Myocyte (in vitro differentiated cells): ENCODE measurements at regions not wholly inside any gene's neighbourhood (a gene's known extent, or its start where the extent isn't known, plus 50 kb on each side); places are given as distances from the start of the nearest gene placed in this dataset.

Source experiments
- DNase-seq: peaks from one replicate; pipeline ENCODE4 v3.0.0-alpha.2; 2012; ENCODE audit warnings: low read depth

DNA sequence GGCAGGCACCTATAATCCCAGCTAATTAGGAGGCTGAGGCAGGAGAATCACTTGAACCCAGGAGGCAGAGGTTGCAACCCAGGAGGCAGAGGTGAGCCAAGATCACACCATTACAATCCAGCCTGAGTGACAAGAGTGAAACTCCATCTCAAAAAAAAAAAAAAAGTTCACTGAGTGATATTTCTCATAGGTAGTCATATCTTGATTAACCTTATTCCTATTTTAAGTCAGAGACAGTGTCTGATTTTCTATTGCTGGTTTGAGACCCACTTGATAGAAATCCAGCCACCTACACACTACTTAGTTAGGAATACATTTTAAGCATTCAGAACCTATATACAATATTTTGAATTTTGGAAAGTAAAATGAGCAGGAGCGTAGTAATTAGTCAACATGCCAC, 357.4 kb upstream of the ADGRL2 start:
- DNase-seq: no peak

DNA sequence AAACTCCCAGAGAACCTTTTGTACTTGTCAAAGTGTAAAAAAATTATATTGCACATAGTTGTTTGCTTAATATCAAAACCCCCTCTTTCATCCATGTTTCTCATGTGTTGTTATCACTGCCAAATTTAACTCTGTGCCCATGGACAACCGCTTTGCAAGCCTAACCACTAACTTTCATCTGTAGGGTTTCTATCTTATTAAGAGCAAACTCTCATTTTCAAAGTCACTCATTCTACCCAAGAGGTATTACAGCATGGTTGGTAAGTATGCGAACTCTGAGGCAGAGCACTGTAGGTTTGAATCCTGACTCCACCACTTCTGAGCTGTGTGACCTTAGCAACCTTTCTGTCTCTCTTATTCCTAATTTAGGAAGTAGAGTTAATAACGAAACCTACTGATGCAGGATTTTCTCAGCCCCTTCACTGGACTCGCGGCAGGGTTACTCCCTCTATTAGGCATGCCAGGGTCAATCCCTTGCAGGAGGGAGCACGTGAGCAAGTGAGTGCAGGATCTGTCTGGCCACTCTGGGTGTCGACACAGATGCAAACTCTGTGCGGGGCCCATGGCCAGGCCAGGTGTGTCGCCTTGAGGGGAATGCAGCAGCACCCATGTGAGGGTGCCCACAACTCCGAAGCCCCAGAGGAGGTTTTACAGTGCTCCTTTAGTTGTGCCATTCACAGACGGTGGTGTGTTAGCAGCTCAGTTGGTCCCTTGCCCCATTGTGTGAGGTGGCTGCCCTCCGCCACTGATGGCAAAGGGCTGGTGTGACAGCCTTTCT, 361.5 kb upstream of the ADGRL2 start:
- DNase-seq: no peak

DNA sequence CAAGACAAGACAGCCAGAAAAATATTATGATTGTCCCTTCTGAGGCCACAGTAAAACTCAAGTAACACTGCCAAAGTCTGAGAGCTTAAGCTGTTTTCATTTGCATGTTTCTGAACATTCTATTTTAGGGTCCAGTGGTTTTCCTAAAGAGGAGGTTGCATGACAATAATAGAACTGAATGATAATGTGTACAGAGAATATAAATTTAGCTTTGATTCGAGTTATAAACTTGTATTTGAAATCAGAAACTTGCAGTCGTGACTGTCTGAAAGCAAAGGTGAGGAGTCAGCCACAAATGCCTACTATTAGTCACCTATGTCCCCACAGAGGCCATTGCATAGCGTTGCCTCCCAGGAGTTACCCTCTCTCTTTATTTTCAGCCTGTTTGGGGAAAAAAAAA, 363.1 kb upstream of the ADGRL2 start:
- no peak for DNase-seq

DNA sequence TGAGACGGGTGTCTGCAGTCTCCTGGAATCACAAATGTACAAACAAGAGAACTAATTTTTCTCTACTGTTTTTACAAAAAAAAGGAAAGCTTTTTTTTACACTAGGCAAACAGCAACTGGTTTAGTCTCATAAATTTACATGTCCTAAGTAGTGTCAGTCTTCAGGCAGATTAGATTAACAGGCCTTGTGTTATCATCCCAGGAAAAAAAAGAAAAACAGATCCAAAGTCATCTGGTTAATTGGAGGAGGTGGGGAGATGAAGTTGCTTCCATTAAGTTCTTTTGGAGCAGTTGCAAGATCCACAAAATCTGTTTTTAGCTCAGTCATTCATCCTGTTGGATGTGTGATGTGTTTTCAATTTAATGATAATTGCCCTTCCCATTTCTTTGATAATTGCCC, 363.5 kb upstream of the ADGRL2 start:
- DNase-seq: no peak

DNA sequence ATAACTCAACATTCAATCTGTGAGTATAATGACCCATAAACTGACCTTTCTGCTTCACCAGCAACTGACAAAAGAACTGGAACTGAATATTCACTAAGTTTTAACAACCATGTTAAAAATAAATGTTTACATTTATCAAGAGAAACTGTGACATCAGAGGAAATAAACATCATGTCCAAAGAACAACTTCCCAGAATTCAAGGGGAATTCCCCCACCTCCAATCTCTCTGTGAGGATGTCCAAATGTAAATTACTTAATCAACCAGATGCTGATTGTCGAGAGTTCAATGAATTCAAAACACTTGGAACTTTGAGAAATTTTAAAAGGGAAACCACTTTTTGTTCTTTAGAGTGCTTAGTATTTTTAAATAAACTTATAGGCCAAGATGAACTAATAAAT, 365.6 kb upstream of the ADGRL2 start:
- DNase-seq: no peak

DNA sequence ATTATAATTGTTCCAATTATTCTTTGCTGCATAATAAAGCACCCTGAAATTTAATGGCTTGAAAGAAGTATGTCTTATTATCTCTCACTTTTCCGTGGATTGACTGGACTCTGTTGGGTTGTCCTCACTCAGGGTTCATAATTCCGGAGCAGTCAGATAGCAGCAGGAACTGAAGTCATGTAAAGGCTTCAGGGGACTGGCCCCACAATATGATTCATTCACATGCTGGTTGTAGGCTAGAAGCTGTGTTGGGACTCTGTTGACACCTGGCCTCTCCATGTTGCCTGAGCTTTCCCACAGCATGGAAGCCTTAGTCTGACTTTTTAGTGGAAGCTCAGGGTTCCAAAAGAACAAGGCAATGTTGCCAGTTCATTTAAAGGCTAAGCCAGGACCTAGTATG, 367.1 kb upstream of the ADGRL2 start:
- DNase-seq: no peak

DNA sequence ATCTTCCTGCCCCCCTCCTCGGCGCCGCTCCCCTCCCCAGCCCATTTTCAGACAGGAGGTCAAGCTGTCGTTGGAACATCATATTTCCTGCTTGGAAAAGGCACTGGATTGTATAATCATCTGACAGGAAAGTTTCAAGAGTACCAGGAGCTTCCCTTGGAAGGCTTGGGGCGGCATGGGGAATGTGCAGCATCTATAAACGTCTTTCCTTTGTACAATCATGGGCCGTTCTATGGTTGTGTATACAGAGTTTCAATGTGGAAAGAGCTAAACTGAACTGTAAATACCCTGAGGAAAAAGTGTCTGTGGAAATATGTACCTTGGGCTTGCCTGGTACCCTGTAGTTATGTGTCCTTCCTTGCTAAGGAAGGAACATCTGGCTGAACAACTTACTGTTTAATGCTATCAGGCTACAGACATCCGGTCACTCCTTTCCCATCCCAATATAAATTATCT, 368.1 kb upstream of the ADGRL2 start:
- DNase-seq: no peak

DNA sequence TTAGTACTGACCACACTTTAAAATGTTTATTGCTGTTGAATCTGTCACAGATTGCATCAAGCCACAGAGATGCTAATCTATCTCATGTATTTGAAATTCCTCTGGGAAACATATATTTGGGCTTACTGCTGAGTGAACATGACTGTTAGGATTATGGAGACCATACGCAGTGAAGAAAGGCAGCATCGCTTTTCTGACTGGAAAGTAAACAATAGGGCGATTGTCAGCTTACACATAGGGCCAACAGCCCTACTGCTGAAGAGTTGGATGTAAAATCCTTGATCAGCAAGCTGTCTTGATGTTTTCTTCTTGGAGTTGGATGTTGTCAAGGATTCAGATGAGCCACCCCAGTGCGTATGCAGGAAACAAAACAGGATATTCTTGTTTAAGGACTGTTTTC, 368.7 kb upstream of the ADGRL2 start:
- no peak for DNase-seq

DNA sequence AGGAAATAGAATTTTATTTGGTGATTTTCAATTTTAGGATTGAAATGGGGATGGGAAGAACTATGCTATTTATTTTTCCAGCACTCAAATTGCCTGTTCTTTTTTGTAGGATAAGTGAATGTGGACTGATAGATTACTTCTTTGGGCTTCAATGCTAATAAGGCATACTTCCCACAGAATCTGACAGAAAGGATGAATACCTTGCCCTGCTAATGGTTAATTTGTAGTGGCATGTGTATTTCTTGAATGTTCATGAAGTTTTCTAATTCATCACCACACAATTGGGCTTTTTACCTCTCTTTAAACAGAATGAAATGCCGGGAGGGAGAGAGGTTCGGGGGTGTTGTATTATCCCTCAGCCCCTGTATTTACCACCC, 369.1 kb upstream of the ADGRL2 start:
- no peak for DNase-seq

DNA sequence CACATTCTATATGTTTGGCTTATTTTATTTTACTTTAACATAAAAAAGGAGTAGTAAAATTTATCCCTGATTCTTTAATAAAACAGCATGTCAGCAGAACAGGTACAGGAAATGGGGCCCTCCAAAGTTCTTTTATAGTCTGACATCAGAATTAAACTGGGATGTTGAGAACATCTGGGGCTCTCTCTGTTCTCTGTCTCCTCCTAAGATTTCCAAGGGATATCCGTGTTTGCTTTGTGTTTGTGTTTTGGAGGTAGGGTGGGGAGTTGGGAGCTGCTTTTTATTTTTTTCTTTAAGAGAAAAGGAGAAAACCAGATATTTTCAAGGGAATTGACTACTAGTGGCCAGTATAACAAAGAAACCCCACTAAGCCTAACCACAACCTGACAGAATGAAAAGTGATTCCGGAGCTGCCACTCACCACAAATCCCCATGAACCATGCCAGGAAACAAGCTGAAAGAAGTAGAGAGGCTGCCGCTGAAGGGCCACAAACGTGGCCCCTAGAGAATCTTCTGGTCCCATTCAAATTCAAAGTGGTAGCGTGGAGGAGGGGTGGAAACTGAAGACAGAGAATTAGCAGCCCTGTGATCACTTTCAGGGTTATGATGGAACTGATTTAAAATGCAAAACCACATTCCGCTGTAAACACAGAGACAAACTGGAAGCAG, 369.6 kb upstream of the ADGRL2 start:
- DNase-seq: no peak

DNA sequence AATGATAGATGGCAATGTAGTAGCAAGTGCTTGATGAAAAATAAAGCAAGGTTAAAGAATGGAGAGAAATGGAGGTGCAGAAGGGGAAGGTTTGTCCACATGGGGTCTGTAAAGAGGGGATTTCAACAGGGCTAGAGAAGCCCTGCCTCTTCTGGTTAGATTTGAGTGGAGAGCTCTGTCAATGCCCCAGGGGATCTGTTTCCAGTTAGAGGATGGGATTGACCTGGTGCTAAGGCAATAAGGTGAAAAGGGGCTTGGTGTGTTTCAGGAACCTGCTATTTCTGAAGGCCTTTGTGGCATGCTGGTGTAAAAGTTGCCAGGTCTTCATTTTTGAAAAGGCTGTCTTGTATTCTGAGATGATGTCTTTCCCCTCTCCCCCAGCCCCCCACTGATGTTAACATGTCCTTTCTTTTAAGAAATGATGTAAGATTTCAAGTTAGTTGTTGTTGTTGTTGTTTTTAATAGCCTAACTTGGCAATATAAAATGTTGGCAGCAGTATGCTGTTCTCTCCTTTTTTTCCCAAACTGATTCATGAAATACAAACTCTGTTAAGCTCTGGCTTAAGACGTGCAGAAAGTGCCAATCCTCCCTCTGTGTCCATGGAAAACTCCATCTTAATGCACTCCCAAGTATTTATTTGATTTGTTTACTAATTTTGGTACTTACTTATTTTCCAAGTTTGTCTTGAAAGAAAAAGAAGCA, 370.3 kb upstream of the ADGRL2 start:
- no peak for DNase-seq

DNA sequence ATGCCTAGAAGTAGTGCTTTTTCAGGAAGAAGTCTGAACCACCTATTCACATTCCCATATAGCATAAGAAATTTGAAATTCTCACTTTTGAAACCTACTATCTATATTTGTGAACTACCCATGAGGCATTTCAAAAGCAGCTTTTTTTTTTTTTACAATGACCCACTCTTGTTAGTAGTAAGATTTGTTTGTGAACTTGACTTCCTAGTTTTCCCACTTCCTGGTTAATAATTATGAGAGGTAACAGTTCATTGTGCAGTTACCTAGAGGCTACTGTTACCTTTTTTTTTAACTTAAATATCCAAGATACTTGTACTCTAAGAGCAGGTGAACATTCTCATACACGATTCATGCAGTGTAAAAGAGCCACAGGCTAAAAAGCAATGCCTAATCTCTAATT, 371.7 kb upstream of the ADGRL2 start:
- no peak for DNase-seq

DNA sequence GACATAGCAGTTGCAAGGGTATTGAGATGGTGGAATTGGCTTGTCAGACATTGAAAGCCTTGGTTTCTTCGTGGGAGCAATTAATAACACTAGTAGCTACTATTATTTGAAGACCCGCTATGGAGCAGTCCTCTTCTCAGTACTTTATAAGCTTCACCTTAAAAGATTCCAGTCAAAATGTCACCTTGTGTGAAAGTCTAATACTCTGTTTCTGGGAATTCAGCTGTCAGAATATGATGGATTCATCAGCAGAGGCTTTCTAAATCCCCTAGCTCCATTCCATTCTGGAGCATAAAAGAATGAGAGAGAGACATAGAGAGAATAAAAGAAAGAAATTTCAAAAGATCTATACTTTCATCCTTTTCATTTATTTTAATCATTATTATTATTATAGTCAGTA, 375.9 kb upstream of the ADGRL2 start:
- DNase-seq: no peak

DNA sequence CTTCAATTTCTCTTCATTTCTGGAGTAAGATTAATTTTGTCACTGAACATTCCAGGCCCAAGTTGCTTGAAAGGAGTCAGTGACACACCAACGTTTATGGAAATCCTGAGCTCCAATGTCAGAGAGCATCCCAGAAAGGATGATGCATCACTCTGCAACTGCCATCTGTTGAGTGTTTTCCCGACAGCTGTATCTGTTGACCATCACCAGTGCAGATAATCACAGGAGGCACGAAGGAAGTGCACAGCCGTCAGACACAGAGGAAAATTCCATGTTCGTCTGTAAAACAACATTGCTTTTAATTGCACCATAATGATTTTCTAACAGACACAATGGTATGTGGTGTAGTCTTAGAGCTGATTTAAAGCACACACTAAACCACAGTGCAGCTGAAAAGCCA, 376.7 kb upstream of the ADGRL2 start:
- peak; percentile 62 for DNase-seq

DNA sequence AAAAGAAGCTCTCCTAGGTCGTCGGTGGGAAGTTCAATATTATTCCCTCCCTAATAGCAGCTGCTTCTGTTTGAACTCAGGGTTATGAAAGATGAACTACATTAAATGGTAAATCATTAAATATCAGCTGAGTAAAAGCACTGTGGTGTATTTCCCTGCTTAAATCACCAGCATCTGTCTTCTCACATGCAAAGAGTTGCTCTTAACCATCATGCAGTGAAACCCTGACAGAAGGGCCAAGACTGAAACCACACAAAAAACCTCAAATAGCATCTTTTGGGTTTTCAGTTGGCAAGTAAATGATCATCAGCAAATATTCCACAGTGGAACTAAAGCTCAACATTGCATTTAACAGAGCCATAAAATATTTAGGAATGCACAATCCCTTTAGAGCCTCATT, 380.0 kb upstream of the ADGRL2 start:
- DNase-seq: no peak

DNA sequence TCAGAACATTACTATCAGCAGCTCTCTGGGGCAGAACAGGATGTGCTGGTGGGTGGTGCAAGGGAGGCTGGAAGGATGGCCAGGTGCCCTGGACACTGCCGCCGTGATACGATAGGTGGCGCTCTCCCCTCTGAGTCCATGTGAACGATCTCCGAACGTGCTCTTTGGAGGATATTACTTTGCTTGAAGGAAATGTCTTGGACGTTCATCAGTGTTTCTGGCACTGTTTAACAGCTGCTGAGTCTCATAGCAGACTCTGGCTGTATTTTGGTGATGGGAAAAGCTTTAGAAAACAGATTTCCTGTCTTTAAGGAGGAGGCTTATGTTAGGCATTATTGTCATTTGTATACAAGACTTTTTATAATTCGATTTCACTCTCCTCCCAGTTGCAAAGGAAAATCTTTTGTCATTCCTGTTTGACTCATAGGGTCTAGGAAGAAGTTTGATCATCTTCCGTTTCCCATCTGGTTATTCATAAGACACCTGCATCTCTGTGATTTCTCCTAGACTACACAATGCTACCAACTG, 386.2 kb upstream of the ADGRL2 start:
- DNase-seq: no peak

DNA sequence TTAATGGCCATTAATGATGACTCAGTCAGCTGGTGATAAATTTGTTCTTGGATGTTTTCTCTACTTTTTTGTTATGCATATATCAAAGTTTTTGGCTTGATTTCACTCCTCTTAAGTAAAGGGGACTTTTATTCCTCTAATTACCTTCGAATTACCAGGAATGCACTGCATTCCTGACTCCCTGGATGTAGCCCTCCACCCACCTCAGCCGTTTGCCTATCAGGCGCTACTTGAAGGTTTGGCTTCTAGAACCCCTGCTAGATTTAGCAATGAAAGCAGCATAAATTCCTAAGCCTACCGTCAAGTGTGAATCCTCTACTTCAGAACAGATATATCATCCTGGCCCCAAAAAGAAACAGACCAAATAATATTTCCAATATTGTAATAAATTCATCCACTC, 387.8 kb upstream of the ADGRL2 start:
- no peak for DNase-seq

DNA sequence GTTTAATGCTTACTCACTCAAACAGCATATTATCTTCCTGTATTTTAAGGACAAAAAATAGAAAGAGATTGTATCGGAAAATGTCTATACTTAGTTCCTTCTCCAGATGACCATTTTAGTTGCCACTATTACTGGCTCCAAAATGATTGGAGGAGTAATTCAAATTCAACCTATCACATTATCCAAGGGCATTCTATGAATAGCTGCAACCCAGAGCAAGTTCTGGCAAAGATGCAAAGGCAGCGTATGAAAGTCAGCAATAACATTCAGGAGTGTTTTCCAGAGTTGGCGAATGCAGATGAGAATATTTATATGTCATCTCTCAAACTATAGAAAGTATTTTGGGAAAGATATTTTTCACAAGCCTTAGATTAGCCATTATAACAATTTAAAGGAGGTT, 389.8 kb upstream of the ADGRL2 start:
- DNase-seq: no peak

DNA sequence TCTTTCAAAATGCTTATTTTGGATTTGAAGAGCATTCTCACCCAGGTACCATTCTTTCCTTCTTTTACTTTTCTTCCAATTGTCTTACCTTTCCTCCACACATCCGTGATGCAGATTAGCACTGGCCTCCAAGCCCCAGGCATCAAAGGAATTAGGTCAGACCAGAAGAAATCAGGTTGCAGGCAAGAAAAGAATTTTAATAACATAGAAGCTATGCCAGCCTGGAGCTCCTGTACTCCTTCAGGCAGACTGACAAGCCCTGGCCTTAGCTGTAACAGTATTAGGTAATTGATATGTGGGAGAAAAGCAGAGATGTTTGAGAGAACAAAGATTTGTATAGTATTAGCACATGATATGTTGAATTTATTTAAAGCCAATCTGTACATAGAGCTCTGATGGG, 390.4 kb upstream of the ADGRL2 start:
- DNase-seq: no peak

DNA sequence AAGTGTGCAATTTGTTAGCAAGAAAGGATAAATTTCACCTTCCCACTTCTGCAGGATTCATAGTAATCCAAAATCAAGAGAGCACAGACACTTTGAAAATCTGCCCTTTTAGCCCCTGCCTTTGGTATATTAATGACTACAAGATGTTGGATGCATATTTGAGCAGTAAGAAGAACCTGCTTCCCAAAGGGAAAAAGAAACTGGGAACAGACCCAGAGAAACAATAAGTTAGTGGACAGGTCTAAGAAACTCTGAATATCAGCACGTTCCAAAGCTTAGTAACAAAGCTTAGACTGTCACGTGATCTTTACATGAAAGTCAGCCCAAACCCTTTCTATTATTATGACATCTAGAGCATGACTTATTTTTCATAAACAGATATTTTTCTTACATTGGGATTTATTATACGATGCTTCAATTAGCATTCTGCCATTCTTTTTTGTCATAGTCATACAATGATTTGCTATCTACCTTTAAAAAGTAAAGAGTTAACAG, 390.9 kb upstream of the ADGRL2 start:
- DNase-seq: no peak

DNA sequence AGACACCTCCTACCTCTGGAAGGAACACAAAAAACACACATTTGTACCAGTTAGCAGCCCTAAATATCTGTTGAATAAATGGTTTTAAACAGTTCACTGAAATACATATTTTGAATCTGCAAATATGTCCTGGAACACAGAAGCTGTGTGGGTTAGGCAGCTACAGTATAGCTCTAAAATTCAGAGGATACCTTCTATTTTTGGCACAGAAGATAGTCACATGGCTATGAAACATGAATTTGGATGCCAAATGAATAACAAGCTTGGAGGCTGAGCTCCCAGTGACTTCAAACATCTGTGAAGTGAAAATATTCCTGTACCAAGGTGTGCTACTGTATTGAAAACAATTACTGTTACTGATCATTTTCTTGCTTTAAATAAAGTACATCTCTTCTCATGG, 391.5 kb upstream of the ADGRL2 start:
- no peak for DNase-seq

DNA sequence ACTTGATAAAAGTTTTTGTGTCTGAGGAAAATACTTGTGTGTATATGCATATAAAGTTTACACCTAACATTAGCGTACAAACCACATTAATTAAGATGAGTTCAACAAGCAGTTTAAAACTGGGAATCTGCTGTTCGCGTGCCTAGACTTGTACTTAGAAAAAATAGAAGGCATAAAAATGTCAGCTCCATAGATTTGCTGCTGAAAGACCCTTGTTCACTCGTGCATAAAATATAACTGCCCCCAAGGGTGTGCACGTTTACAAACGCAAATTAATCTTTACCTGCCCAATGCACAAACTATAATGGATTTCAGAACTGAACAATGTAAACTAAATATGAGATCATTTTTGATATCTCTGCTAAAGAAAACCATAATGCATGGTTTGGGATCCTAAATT, 392.3 kb upstream of the ADGRL2 start:
- DNase-seq: no peak
